ENCODE measurements at regions not wholly inside any gene's neighbourhood (a gene's known extent, or its start where the extent isn't known, plus 50 kb on each side); places are given as distances from the start of the nearest gene placed in this dataset.
"Not testable (repeated sequence)": the region's sequence is repeated elsewhere in the genome, so short reads cannot be mapped to it uniquely, and the experiment has no call there.

GRCh38 chr13:69050696-69051095 is 1056.9 kb upstream of the ATXN8OS start:
- Mint-ChIP-seq H3K4me1 (no peaks in the 10 kb centered on the region), H3K27me3 (ENCODE audit: low read depth) (peaks cover 3% of the 10 kb centered on the region), H3K27ac (no peak overlapping the region), H3K36me3 (ENCODE audit: low read depth) (no peaks in the 10 kb centered on the region), H3K4me3 (no peak overlapping the region), H3K9me3 (peaks cover 24% of the 10 kb centered on the region)
- TF ChIP-seq, protein P1, sequence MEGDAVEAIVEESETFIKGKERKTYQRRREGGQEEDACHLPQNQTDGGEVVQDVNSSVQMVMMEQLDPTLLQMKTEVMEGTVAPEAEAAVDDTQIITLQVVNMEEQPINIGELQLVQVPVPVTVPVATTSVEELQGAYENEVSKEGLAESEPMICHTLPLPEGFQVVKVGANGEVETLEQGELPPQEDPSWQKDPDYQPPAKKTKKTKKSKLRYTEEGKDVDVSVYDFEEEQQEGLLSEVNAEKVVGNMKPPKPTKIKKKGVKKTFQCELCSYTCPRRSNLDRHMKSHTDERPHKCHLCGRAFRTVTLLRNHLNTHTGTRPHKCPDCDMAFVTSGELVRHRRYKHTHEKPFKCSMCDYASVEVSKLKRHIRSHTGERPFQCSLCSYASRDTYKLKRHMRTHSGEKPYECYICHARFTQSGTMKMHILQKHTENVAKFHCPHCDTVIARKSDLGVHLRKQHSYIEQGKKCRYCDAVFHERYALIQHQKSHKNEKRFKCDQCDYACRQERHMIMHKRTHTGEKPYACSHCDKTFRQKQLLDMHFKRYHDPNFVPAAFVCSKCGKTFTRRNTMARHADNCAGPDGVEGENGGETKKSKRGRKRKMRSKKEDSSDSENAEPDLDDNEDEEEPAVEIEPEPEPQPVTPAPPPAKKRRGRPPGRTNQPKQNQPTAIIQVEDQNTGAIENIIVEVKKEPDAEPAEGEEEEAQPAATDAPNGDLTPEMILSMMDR (IDR thresholded peaks at IDR 0.05; ENCODE audit: unreplicated experiment in 3 of 3) = no peak

DNA sequence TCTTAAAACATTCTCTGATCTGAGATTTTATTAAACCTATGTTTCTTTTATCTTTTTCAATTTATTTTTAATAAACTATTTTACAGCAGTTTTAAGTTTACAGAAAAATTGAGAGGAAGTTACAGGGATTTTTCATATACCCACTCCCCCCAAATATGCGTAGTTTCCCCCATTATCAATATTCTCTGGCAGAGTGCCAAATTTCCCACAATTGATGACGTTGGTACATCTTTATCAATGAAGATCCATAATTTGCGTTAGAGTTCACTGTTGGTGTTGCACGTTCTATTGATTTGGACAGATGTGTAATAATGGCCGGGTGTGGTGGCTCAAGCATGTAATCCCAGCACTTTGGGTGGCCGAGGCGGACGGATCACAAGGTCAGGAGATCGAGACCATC is 1063.0 kb upstream of the ATXN8OS start:
- H3K9me3 Mint-ChIP-seq = peaks cover under 1% of the 10 kb centered on the region
- H3K27me3 Mint-ChIP-seq (ENCODE audit: low read depth) = no peaks in the 10 kb centered on the region
- H3K4me1 Mint-ChIP-seq = no peaks in the 10 kb centered on the region
- H3K36me3 Mint-ChIP-seq (ENCODE audit: low read depth) = no peaks in the 10 kb centered on the region
- no peak overlapping the region for H3K27ac Mint-ChIP-seq
- H3K4me3 Mint-ChIP-seq = no peak overlapping the region
- TF ChIP-seq, protein P1 (IDR thresholded peaks at IDR 0.05; ENCODE audit: unreplicated experiment in 3 of 3) = no peak

GRCh38 chr13:69040898-69041297 is 1066.7 kb upstream of the ATXN8OS start:
- H3K27ac Mint-ChIP-seq = no peak overlapping the region
- H3K4me3 Mint-ChIP-seq = no peak overlapping the region
- no peaks in the 10 kb centered on the region for H3K9me3 Mint-ChIP-seq
- TF ChIP-seq, protein P1 (IDR thresholded peaks at IDR 0.05; ENCODE audit: unreplicated experiment in 3 of 3) = no peak
- no peaks in the 10 kb centered on the region for H3K27me3 Mint-ChIP-seq (ENCODE audit: low read depth)
- H3K4me1 Mint-ChIP-seq = no peaks in the 10 kb centered on the region
- no peaks in the 10 kb centered on the region for H3K36me3 Mint-ChIP-seq (ENCODE audit: low read depth)

DNA sequence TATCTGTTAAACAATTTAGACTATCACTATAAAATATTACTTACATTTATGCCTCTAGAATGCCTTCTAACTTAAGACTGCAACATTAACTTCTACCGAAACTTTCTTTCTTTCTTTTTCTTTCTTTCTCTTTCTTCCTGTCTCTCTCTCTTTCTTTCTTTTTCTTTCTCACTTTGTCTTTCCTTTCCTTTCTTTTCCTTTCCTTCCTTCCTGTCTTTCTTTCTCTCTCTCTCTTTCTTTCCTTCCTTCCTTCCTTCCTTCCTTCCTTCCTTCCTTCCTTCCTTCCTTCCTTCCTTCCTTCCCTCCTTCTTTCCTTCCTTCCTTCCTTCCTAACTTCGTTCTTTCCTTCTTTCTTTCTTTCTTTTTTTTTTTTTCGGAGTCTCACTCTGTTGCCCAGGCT is 1071.9 kb upstream of the ATXN8OS start:
- Mint-ChIP-seq H3K36me3 (ENCODE audit: low read depth) (no peaks in the 10 kb centered on the region), H3K4me3 (no peak overlapping the region), H3K4me1 (no peaks in the 10 kb centered on the region), H3K9me3 (no peaks in the 10 kb centered on the region), H3K27ac (no peak overlapping the region), H3K27me3 (ENCODE audit: low read depth) (no peaks in the 10 kb centered on the region)
- TF ChIP-seq, protein P1 (IDR thresholded peaks at IDR 0.05; ENCODE audit: unreplicated experiment in 3 of 3) = no peak

- Mint-ChIP-seq H3K4me3 (no peak overlapping the region), H3K9me3 (no peaks in the 10 kb centered on the region), H3K27ac (peak overlapping the region in 2 of 3 experiments; percentile 48 to 58), H3K4me1 (peaks cover 7% of the 10 kb centered on the region), H3K36me3 (ENCODE audit: low read depth) (no peaks in the 10 kb centered on the region), H3K27me3 (ENCODE audit: low read depth) (no peaks in the 10 kb centered on the region)
- TF ChIP-seq, protein P1 (IDR thresholded peaks at IDR 0.05; ENCODE audit: unreplicated experiment in 3 of 3) = no peak
Observed at GRCh38 chr13:69028936-69029335, 1078.7 kb upstream of the ATXN8OS start.

DNA sequence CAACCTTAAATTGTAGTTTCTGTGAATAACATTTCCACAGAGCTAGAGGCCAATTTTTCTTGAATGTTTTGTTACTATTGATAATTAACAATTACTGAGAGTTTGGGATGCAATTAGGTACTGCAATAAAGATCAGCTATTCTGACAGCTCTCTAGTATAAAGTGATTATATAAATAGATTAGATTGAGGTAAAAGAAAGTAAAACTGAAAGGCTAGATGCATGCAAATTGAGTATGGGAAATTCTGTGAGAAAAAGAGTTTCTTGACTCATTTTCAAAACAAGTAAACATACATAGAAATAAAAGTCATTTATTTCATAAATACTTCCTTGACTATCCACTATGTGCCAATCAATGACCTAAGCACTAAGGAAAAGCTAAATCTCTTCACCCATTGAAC is 1087.5 kb upstream of the ATXN8OS start:
- H3K4me3 Mint-ChIP-seq = no peak overlapping the region
- TF ChIP-seq, protein P1 (IDR thresholded peaks at IDR 0.05; ENCODE audit: unreplicated experiment in 3 of 3) = no peak
- H3K4me1 Mint-ChIP-seq = no peaks in the 10 kb centered on the region
- no peaks in the 10 kb centered on the region for H3K27me3 Mint-ChIP-seq (ENCODE audit: low read depth)
- no peaks in the 10 kb centered on the region for H3K36me3 Mint-ChIP-seq (ENCODE audit: low read depth)
- H3K9me3 Mint-ChIP-seq = no peaks in the 10 kb centered on the region
- no peak overlapping the region for H3K27ac Mint-ChIP-seq

- H3K4me3 Mint-ChIP-seq; H3K36me3 Mint-ChIP-seq (ENCODE audit: low read depth); H3K9me3 Mint-ChIP-seq; H3K27ac Mint-ChIP-seq; H3K27me3 Mint-ChIP-seq (ENCODE audit: low read depth); H3K4me1 Mint-ChIP-seq: not testable (repeated sequence)
Observed at GRCh38 chr13:69018173-69018572, 1089.5 kb upstream of the ATXN8OS start.

All from nephron (organoid).